SK-N-SH (cell line): ENCODE measurements at regions not wholly inside any gene's neighbourhood (a gene's known extent, or its start where the extent isn't known, plus 50 kb on each side); places are given as distances from the start of the nearest gene placed in this dataset.

Experiments
- CTCF ChIA-PET: fragments of 300-600, 350-600 bp; formaldehyde crosslinking; extraction: SDS; loops from one replicate; lab custom pipeline; 2021; lab: Yijun Ruan, JAX
- POLR2A ChIA-PET: fragments of 350-600 bp; sonication (Branson Sonifier 250); formaldehyde crosslinking; extraction: SDS; loops from one replicate; lab custom pipeline; 2020; ENCODE audit warnings: antibody characterized with exemption, inconsistent platforms; lab: Yijun Ruan, JAX
- DNase-seq: peaks from one replicate; pipeline ENCODE4 v3.0.0; 2012
- H2AFZ ChIP-seq: fragments of 200-600 bp; sonication (generic); 2 replicates; pipeline ENCODE4 v1.8.1; 2016; ENCODE audit warnings: antibody characterized with exemption, mild to moderate bottlenecking, low read depth
- H3F3A ChIP-seq: fragments of 200-600 bp; sonication (generic); replicated peaks from 2 replicates; pipeline ENCODE3; 2016; ENCODE audit warnings: antibody characterized with exemption, mild to moderate bottlenecking; ENCODE audit not compliant: insufficient read depth
- H3K27ac ChIP-seq, 2 experiments: fragments of 200-500 bp in 1 of 2; fragments of 200-600 bp in 1 of 2; sonication (Bioruptor generic) in 1 of 2; sonication (generic), shearing (Covaris generic) in 1 of 2; 2 replicates each; pipeline versions ENCODE4 v1.5.1 to v1.6.1; 2014 to 2016; ENCODE audit warnings: low read depth in 2 of 2, inconsistent platforms in 1 of 2, low read length in 1 of 2, mild to moderate bottlenecking in 1 of 2, mixed read lengths in 1 of 2
- H3K27me3 ChIP-seq: fragments of 200-600 bp; sonication (generic), shearing (Covaris generic); 2 replicates; pipeline ENCODE4 v1.6.1; 2016; ENCODE audit warnings: mixed run types; ENCODE audit not compliant: insufficient read depth
- H3K36me3 ChIP-seq, 2 experiments: fragments of 200-500 bp in 1 of 2; fragments of 200-600 bp in 1 of 2; sonication (Bioruptor generic) in 1 of 2; sonication (generic) in 1 of 2; replicated peaks in 1 of 2; 2 replicates each; pipeline versions ENCODE3 to v1.5.1; 2014 to 2016; ENCODE audit warnings: low read length in 1 of 2, mild to moderate bottlenecking in 1 of 2; ENCODE audit not compliant: insufficient read depth in 2 of 2, control insufficient read depth in 1 of 2
- H3K4me1 ChIP-seq, 2 experiments: fragments of 200-500 bp in 1 of 2; fragments of 200-600 bp in 1 of 2; sonication (Bioruptor generic) in 1 of 2; sonication (generic), shearing (Covaris generic) in 1 of 2; 2 replicates each; pipeline versions ENCODE4 v1.5.1 to v1.6.1; 2014 to 2016; ENCODE audit warnings: low read depth in 1 of 2, low read length in 1 of 2, mixed run types in 1 of 2; ENCODE audit not compliant: insufficient read depth in 2 of 2, control insufficient read depth in 1 of 2
- H3K4me2 ChIP-seq: fragments of 200-600 bp; sonication (generic), shearing (Covaris generic); 2 replicates; pipeline ENCODE4 v1.6.1; 2017; ENCODE audit warnings: mixed run types
- H3K4me3 ChIP-seq, 2 experiments: fragments of 200-500 bp in 1 of 2; fragments of 200-600 bp in 1 of 2; sonication (Bioruptor generic) in 1 of 2; sonication (generic), shearing (Covaris generic) in 1 of 2; 2 replicates each; pipeline versions ENCODE4 v1.5.1 to v1.8.1; 2014 to 2016; ENCODE audit warnings: low read depth in 2 of 2, inconsistent platforms in 1 of 2, low read length in 1 of 2, mild to moderate bottlenecking in 1 of 2, mixed read lengths in 1 of 2, moderate library complexity in 1 of 2
- H3K79me2 ChIP-seq: fragments of 200-600 bp; sonication (generic); 2 replicates; pipeline ENCODE4 v1.8.1; 2017; ENCODE audit warnings: mild to moderate bottlenecking; ENCODE audit not compliant: insufficient read depth
- H3K9ac ChIP-seq: fragments of 200-600 bp; sonication (generic); 2 replicates; pipeline ENCODE4 v1.6.1; 2017; ENCODE audit warnings: mixed run types
- H3K9me2 ChIP-seq: fragments of 200-600 bp; sonication (generic); 2 replicates; pipeline ENCODE4 v1.6.1; 2017; ENCODE audit warnings: mixed run types
- H3K9me3 ChIP-seq: fragments of 200-600 bp; sonication (generic); 2 replicates; pipeline ENCODE4 v1.6.1; 2017; ENCODE audit warnings: mixed run types, mild to moderate bottlenecking, moderate library complexity
- H4K20me1 ChIP-seq: fragments of 200-600 bp; sonication (generic); 2 replicates; pipeline ENCODE4 v1.6.1; 2017; ENCODE audit warnings: mild to moderate bottlenecking, mixed run types; ENCODE audit not compliant: insufficient read depth
- EP300 ChIP-seq, 2 experiments: IDR thresholded peaks; 2 replicates each; pipeline versions ENCODE4 v1.4.0 to v1.6.1; 2012; ENCODE audit warnings: borderline replicate concordance in 1 of 2, low read depth in 1 of 2, low read length in 1 of 2
- FOXM1 ChIP-seq: IDR thresholded peaks from 2 replicates; pipeline ENCODE4 v1.4.0; 2012; ENCODE audit warnings: low read depth, mild to moderate bottlenecking
- GATA2 ChIP-seq: sonication (generic); formaldehyde crosslinking; IDR thresholded peaks from 2 replicates; pipeline ENCODE4 v1.5.0; 2020; ENCODE audit warnings: mild to moderate bottlenecking, missing genetic modification reagents
- NFIC ChIP-seq: IDR thresholded peaks from 2 replicates; pipeline ENCODE4 v1.4.0; 2012; ENCODE audit warnings: borderline replicate concordance
- RAD21 ChIP-seq: IDR thresholded peaks from 2 replicates; pipeline ENCODE4 v1.6.1; 2012; ENCODE audit warnings: mild to moderate bottlenecking, low read length
- RXRA ChIP-seq: IDR thresholded peaks from 2 replicates; pipeline ENCODE4 v1.4.0; 2012; ENCODE audit warnings: low read depth, mild to moderate bottlenecking, borderline replicate concordance
- SMC3 ChIP-seq: IDR thresholded peaks from 2 replicates; pipeline ENCODE4 v1.6.1; 2012; ENCODE audit warnings: low read depth, low read length, improper control_type of control experiment
- USF1 ChIP-seq: IDR thresholded peaks from 2 replicates; pipeline ENCODE4 v1.4.0; 2012; ENCODE audit warnings: low read depth, borderline replicate concordance
- USF2 ChIP-seq: fragments of 150-350 bp; IDR thresholded peaks from 2 replicates; pipeline ENCODE4 v1.6.1; 2017; ENCODE audit warnings: antibody characterized with exemption, low read length, low read depth, borderline replicate concordance
- WGBS: methylation state at CpG from one replicate; pipeline ENCODE4 v1.1.6; 2017; ENCODE audit warnings: low lambda C conversion rate; 5-methylcytosine and 5-hydroxymethylcytosine counted together
- TF ChIP-seq, protein P1 (sequence below): IDR thresholded peaks from 2 replicates; pipeline ENCODE4 v1.4.0; 2012; ENCODE audit warnings: low read depth, borderline replicate concordance
- TF ChIP-seq, protein P2 (sequence below): IDR thresholded peaks from 2 replicates; pipeline ENCODE4 v1.6.1; 2012; ENCODE audit warnings: mild to moderate bottlenecking, low read depth, low read length, moderate library complexity

GRCh38 chr7:135834266-135834665 lies 85.7 kb upstream of the FAM180A start (continued):
- TF ChIP-seq USF1 (no peak), RXRA (no peak), GATA2 (CRISPR knock-in tag) (no peak), EP300 (IDR thresholded peaks at IDR 0.05; ENCODE audit: borderline replicate concordance in 1 of 2, low read depth in 1 of 2, low read length in 1 of 2) (no peak), RAD21 (no peak)
- TF ChIP-seq, protein P1, sequence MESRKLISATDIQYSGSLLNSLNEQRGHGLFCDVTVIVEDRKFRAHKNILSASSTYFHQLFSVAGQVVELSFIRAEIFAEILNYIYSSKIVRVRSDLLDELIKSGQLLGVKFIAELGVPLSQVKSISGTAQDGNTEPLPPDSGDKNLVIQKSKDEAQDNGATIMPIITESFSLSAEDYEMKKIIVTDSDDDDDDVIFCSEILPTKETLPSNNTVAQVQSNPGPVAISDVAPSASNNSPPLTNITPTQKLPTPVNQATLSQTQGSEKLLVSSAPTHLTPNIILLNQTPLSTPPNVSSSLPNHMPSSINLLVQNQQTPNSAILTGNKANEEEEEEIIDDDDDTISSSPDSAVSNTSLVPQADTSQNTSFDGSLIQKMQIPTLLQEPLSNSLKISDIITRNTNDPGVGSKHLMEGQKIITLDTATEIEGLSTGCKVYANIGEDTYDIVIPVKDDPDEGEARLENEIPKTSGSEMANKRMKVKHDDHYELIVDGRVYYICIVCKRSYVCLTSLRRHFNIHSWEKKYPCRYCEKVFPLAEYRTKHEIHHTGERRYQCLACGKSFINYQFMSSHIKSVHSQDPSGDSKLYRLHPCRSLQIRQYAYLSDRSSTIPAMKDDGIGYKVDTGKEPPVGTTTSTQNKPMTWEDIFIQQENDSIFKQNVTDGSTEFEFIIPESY = no peak
- TF ChIP-seq, all 33 proteins: peak for 0

- Histone ChIP-seq H3K27ac (no peak overlapping the region), H3K4me2 (no peak overlapping the region), H3K27me3 (peaks cover 6% of the 10 kb centered on the region; the same call in 1 of the 2 replicates), H3K79me2 (no peaks in the 10 kb centered on the region), H3K4me1 (no peaks in the 10 kb centered on the region), H3K36me3 (no peaks in the 10 kb centered on the region), H3K9ac (no peak overlapping the region), H4K20me1 (no peaks in the 10 kb centered on the region), H3K4me3 (no peak overlapping the region), H3K9me3 (no peaks in the 10 kb centered on the region), H3K9me2 (no peaks in the 10 kb centered on the region), H2AFZ (no peak overlapping the region), H3F3A (no peaks in the 10 kb centered on the region)
- DNase-seq = no peak
- 30% methylated on average over 4 of the region's 4 CpGs for WGBS
- POLR2A ChIA-PET = no interaction called here
- CTCF ChIA-PET = interaction anchor here (1.6 kb wide), 1 partner anchor 9 kb away, joined by 4 read pairs; no protein-coding TSS in a partner anchor
- no peak for TF ChIP-seq EP300 (IDR thresholded peaks at IDR 0.05; ENCODE audit: borderline replicate concordance in 1 of 2, low read depth in 1 of 2, low read length in 1 of 2)
- TF ChIP-seq, protein P2, sequence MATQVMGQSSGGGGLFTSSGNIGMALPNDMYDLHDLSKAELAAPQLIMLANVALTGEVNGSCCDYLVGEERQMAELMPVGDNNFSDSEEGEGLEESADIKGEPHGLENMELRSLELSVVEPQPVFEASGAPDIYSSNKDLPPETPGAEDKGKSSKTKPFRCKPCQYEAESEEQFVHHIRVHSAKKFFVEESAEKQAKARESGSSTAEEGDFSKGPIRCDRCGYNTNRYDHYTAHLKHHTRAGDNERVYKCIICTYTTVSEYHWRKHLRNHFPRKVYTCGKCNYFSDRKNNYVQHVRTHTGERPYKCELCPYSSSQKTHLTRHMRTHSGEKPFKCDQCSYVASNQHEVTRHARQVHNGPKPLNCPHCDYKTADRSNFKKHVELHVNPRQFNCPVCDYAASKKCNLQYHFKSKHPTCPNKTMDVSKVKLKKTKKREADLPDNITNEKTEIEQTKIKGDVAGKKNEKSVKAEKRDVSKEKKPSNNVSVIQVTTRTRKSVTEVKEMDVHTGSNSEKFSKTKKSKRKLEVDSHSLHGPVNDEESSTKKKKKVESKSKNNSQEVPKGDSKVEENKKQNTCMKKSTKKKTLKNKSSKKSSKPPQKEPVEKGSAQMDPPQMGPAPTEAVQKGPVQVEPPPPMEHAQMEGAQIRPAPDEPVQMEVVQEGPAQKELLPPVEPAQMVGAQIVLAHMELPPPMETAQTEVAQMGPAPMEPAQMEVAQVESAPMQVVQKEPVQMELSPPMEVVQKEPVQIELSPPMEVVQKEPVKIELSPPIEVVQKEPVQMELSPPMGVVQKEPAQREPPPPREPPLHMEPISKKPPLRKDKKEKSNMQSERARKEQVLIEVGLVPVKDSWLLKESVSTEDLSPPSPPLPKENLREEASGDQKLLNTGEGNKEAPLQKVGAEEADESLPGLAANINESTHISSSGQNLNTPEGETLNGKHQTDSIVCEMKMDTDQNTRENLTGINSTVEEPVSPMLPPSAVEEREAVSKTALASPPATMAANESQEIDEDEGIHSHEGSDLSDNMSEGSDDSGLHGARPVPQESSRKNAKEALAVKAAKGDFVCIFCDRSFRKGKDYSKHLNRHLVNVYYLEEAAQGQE = no peak
- TF ChIP-seq GATA2 (CRISPR knock-in tag) = no peak
- TF ChIP-seq NFIC = no peak
- no peak for TF ChIP-seq USF2
- no peak for TF ChIP-seq SMC3
- no peak for TF ChIP-seq FOXM1
Observed at GRCh38 chr7:135833642-135834041, 85.0 kb upstream of the FAM180A start.
